SH-SY5Y (cell line): ENCODE measurements at regions not wholly inside any gene's neighbourhood (a gene's known extent, or its start where the extent isn't known, plus 50 kb on each side); places are given as distances from the start of the nearest gene placed in this dataset.

Source experiments
- GATA2 ChIP-seq: IDR thresholded peaks from 2 replicates; pipeline ENCODE4 v1.6.1; 2011; ENCODE audit warnings: mild to moderate bottlenecking, low read depth, low read length
- GATA3 ChIP-seq: IDR thresholded peaks from 2 replicates; pipeline ENCODE4 v1.6.1; 2011; ENCODE audit warnings: low read depth, mild to moderate bottlenecking, low read length, moderate library complexity

DNA sequence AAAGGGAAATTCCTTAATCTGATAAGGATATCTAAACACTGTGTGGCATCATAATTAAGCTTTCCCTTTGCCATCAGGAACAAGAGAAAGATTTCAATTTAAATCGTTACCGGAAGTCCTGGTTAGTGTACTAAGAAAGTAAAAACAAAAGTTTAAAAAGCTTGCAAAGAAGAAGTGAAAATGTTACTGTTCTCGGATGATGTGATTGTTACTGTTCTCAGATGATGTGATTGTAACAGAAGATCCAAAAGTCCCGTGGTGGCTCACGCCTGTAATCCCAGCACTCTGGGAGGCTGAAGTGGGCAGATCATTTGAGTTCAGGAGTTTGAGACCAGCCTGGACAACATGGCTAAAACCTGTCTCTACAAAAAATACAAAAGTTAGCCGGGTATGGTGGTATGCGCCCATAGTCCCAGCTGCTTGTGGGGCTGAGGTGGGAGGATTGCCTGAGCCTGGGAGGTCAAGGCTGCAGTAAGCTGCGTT, 62.5 kb downstream of the RGS12 start:
- TF ChIP-seq GATA2: no peak
- TF ChIP-seq GATA3: no peak
